ELR (cell line): ENCODE measurements at regions not wholly inside any gene's neighbourhood (a gene's known extent, or its start where the extent isn't known, plus 50 kb on each side); places are given as distances from the start of the nearest gene placed in this dataset.

ENCODE experiments used
- DNase-seq: peaks from one replicate; pipeline ENCODE4 v3.0.0-alpha.2; 2015; ENCODE audit warnings: low read depth

DNA sequence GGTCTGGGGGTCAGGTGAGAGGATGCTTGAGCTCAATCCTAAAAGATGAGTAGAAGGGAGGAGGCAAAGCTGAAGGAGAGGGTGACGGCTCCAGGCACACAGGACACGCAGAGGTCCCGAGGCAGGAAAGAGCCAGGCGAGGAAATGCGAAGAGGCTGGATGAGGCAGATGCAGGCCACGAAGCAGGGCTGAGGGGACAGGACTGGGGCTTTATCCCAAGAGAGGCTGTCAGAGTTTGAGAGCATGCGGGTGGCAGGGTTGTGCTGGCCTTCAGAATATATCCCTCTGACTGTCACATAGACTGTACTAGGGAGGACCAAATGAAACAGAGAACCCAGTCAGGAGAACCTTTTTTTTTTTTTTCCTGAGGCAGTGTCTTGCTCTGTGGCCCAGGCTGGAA lies 100.2 kb downstream of the RMI2 start:
- DNase-seq = no peak

DNA sequence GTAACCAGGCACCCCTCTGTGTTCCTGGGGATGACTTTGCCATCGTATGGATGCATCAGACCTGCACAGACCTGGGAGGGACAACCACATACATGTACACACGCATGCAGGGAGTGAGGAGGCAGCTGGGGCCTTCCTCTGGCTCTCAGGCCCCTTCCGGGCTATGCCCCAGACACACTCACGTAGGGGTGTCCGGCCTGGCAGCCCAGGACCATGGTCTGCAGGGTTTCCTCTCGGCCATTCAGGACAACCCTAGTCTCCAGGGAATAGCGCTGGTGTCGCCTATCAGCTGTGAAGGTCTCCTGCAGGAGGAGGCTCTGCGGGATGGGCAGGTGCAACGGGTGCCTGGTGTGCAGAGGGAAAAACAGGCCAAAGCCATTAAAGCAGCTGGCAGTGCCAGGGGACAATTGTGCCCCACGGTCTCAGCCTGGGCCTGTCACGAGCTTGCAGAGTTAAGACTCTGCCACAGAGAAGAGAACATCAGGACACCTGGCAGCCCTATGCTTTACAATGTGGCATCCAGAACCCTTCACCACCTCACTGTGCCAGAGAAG lies 101.4 kb downstream of the RMI2 start:
- no peak for DNase-seq

DNA sequence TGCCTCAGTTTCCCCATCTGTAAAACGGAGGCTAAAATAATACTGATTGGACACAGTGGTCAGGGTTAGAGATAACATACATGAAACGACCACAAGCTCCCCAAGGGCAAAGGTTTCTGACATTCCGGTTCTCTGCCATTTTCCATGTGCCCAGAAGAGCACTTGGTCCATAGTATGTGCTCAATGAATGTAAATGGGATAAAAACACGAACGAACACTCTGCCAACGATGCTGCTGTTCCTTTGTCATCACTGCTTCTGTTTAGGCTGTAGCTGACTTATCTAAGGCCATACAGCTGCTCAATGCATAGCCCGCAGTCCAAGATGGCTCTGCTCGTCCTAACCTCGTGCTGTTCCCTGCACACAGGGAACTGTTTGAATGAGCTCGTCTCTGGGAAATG lies 102.0 kb downstream of the RMI2 start:
- DNase-seq = no peak

DNA sequence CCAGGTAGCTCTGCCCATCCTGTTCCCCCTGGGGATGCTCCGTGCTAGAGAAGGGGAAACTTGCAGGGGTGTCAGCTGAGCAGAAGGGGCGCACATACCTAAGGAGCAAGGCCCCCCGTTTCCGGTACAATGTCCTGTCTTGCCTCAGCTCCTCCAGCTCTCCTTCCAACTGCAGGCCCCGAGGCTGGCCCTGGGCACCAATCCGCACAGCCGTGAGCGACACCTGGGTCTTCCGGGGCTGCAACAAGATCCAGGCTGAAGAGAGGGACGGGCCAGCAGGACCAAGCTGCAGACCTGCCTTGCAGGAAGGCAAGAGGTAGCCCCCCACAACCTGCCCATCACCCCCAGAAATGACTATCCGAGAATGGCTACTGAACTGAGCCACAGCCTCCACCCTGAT lies 102.6 kb downstream of the RMI2 start:
- no peak for DNase-seq

DNA sequence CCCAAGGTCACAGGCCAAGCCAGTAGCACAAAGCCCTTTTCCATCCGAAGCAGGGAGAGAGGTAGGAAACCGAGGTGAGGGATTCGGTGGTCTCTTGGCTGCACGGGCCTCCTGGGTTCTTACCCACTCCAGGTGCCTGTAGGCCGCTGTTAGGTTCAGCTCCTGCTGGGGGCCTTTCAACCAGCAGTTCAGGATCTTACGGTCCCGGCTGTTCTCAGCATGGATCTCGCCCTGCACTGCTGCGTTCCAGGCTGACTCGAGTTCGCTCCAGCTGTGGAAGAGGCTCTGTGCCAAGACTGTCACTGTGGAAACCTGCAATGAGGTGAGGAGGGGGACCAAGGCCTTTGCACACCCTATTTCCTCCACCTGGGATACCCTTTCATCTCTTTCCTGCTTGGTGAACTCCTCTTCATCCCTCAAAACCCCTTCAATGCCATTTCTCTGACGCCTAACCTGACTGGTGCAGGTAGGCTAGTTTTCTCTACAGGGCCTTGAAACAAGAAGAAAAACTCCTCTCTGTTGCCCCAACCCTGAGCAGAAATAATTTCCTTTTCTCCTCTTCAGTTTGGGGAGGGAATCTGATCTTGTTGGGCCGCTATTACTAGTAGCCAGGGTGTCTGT lies 103.6 kb downstream of the RMI2 start:
- DNase-seq = no peak

DNA sequence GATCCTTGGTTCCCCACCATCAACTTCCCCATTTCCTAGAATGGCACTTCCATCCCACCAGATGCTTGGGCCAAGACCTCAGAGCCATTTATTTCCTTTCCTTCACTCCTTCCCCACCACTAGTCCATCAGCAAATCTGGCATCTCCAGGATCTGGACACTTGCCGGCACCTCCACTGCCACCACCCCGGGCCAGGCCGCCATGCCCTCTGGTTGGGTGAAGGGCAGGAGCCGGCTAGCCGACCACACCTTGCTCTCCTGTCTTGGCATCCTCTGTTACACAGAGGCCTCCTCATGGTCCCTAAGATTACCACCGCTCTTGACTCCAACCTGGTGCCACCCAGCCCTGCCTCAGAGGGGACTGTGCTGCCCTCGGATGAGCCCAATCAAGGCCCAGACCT lies 104.5 kb downstream of the RMI2 start:
- DNase-seq = no peak

DNA sequence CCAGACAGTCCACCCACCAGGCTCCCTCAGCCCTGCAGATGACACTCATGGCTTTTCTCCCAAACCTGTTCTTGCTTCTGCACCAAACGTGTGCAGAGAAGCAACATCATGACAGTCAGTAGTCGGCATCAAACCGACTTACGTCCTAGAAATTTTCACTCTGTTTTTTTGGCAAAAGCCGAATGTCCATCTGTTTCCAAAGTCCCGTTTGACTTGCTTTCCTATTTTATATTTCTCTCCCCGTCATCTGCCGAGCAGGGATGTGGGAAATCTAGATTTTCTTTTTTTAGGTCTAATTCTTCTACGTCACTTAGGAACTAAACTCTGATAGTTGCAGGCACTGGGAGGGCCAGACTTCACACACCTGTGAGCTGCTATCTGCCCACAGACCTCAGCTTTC lies 104.9 kb downstream of the RMI2 start:
- no peak for DNase-seq

DNA sequence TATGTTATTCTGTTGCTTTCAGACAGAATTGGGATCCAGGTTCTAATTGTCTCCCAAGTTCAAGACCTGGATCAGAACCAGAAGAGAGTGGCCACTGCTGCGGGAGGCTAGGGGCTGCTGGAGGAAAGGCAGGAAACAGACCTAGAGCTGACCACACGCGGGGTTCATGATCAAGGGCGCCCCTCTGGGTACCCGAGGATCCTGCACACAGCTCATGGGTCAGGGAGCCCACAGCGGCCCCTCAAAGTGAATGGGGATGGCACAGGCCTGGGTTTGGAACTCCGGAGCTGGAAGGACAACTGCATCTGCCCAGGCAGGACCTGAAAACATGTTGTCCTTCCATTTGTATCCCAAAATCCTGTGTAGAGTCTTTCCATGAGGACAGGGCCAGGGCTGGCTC lies 107.0 kb downstream of the RMI2 start:
- no peak for DNase-seq

DNA sequence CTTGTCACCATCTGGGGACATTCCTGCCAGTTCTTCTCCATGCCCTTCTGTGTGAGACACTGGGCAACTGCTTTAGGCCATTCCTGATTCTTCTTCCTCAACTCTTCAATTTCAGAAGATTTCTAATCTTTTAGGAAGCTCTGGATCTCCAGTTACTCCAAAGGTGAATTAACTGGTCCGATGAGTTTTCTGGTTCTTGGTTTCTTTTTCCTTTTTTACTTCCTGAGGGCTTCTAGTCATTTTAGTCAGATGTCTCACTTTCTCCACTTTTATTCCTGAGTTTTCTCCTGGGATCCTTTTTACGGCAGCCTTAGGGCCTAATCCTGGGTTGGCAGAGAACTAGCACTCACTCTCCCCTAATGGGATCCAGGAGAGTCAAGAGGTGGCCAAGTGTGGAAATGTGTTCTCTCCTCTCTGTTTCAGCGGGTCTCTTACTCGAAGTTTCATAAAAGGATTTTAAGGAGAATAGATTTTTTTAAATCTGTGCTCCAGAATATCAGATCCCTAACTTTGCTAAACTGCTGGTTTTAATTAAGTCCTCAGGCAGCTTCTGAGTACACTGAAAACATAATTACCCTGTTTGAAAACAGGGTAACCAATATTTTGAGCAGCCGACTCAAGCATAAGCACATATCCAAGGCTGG lies 107.6 kb downstream of the RMI2 start:
- no peak for DNase-seq

DNA sequence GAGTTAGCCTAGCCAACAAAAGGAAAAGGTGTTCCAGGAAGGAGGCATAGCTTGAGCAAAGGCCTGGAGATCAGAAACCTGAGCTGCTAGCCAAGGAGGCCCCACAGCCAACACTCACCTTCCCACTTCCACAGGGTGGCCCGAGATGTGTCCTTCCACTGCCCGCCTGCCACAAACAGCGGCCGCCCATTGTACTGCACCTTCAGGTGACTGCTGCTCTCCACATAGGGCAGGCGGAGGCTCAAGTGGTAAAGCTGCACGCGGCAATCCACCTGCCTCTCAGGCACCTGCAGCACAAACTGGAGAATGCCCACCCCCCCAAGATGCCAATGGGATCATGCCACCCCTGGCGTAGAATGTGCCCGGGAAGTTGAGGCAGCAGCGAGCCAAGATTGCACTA lies 111.5 kb downstream of the RMI2 start:
- no peak for DNase-seq

DNA sequence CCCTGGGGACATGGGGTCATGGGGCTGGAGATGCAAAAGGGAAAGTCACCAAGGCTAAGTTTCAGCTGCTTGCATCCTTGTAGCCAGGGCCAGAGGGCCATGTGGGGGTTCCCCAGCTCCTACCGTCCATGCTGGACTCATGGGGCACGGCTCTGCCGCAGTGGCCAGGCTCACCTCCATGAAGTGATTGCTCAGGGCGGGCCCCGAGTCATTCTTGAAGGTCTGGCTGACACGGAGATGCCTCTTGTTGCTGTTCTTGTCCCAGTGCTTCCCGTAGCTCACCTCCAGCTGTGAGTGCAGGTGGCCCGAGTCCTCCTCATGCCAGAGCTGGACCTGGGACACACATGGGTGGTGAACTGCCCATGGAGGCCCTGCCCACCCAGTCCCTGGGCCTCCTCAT lies 114.5 kb downstream of the RMI2 start:
- DNase-seq = no peak

DNA sequence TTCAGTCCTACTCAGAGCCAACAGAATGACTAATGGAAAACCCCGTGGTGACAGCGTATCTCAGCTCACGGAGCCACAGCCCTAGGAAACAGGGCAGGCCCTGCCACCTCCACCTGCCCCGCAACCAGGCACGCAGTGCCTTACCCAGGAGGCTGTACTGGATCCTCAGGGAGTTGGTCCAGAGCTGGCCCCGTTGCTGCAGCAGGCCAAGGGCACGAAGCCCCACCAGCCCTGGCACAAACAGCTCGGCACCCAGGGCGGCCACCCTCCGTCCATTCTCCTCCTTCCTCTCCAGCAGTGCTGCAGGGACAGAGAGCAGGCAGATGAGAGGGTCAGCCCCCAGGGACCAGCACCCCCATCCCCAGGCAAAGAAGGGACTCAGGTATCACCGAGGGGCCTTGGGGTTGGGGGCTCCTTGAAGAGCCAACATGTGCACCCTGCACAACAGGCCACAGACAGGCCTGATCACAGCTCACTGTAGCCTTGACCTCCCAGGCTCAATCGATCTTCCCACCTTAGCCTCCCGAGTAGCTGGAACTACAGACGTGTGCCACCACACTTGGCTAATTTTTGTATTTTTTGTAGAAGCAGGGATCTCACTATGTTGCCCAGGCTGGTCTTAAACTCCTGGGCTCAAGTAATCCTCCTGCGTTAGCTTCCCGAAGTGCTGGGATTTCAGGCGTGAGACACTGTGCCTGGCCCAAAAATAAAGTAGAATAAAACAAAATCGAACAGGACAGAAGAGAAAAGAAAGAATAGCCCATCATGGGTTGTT lies 115.7 kb downstream of the RMI2 start:
- no peak for DNase-seq

DNA sequence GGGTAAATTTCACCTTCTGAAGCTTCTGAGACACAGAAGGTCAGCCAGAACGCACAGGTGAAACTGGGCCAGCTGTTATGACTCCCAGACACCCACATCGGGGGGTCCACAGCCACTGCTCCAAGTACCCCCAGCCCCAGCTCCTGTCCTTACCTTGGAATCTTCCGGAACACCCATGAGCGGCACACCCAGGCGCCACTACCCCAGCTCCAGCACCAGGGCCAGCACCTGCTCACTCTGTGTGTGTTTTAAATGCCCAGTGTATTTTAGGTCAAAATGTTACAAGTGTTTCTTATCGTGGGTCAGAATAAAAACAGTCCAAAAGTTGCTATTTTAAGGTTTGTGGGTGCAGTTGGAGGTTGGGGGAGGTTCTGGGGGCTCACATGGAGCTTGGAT lies 116.3 kb downstream of the RMI2 start:
- no peak for DNase-seq

DNA sequence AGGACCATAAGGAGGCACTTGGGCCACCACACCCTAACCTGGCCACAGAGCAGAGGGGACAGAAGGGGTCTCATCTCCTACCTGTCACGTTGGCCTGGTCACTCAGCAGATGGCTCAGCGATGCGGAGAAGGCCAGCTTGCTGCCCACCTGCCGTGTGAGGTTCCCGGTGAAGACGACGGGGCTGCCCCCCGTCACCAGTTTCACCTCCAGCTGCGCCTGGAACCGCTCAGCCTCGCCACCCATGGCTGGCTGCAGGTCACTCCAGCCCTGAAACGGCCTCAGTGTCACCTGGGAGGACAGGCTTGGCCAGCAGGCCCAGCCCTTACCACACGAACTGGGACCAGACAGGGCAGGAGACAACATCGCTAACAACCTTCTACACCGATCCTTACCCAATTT lies 116.8 kb downstream of the RMI2 start:
- no peak for DNase-seq

DNA sequence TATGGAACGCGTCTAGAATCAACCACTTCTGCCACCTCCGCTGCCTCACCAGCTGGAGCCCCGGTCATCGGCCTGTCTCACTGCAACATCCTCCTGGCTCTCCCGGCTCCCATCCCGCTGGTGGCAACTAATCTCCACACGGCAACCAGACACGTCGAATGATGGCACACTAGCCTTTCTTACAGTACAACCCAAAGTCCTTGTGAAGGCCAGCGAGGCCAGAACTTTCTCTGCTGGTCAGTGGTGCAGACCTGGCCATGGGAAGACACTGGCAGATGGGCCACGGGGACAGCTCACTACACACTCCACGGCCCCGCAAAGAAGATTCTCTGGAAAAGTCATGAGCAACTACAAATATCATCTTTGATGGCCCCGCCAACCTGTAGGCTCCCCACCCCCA lies 117.6 kb downstream of the RMI2 start:
- DNase-seq = no peak

DNA sequence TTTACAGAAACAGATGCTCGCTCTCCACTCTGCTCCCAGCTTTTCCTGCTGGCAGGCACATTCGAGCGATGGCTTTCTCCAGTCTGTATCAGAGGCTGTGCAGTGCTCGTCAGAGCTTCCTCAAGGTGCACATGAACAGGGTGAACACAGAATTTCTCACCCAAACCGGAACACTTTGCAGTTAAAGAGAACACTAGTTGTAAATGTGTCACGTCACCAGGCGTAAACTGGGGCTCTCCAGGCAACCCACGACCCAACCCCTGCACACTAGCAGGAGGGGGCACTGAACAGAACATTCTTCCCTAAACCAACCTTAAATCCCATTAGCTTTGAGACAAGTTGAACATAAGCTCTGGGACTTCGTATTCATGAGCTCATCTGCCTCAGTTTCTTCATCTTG lies 119.0 kb downstream of the RMI2 start:
- DNase-seq = no peak

DNA sequence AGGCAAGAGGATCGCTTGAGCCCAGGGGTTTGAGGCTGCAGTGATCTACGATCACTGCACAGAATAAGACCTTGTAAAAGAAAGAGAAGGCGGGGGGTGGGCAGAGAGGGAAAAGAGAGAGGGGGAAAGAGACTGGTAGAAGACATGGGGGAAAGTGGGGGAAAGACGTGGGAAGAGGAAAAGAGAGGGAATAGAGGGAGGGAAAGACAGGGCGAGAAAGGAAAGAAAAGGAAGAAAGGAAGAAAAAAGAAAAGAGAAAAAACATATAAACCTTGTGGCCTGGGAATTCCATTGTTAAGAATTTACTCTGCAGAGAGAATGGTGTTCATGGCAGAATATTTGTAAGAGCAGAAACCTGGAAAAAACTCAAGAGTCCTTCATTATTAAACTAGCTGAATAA lies 120.4 kb downstream of the RMI2 start:
- no peak for DNase-seq

DNA sequence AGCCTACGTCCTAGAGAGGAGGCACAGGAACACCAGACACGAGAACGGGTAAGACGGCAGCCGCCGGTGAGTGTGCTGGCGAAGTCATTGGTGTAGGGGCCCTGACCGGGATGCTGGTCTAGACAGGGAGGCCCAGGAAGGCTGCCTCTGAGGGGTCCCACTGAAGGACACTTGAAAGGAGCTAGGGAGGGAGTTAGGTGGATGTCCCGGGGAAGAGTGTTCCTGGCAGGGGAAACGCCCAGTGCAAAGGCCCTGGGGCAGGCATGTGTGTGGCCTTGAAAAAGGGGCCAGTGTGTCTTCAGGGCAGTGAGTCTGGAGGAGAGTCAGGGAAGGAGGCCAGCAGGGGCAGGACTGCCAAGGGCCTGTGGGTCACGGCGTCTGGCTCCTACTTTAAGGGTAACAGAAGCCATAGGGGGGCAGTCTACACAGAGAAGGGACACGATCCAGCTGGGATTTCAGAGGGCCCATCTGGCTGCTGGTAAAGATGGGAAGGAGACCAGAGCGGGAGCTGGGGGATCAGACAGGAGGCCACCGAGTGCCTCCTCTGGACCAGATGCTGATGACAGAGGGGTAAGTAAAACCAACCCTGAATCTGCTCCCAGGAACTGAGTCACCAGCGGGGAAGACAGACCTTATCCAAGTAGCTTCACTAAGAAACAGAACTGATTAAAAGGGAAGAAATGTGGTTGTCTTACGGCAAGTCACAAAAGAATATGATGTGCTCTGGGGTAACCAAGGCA lies 115.9 kb downstream of the LITAF start:
- DNase-seq = peak; percentile 50

DNA sequence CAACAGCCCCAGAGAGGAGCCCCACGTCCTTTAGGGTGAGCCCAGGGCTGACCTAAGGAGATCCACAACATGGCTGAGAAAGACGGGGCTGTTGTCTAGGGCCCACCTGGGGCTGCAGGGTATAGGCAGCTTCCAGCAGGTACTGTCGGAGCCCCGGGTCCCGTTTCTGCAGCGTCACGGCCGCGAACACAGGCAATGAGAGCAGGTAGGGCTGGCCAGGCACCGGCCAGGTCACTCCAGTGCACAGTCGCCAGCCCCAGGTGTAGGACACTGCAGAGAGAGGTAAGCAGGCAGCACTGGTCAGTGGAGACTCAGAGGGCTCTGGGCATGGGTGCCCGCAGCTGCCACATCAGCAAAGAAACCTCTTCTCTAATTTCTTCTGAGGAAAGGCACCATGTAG lies 115.2 kb downstream of the LITAF start:
- no peak for DNase-seq

DNA sequence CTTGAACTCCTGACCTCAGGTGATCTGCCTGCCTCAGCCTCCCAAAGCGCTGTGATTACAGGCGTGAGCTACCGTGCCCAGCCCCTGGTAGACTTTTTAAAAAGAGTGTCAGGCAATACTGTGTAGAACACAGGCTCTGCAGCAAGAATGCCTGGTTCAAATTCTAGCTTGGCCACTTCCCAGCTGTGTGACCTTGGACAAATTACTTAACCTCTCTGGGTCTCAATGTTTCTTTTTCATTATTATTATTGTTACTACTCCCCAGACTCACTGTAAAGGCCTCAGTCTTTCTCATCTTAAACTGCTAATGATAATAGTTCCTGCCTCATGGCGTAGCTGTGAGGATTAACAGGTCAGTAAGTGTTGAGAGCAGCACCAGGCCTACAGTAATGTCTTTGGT lies 114.3 kb downstream of the LITAF start:
- DNase-seq = no peak

DNA sequence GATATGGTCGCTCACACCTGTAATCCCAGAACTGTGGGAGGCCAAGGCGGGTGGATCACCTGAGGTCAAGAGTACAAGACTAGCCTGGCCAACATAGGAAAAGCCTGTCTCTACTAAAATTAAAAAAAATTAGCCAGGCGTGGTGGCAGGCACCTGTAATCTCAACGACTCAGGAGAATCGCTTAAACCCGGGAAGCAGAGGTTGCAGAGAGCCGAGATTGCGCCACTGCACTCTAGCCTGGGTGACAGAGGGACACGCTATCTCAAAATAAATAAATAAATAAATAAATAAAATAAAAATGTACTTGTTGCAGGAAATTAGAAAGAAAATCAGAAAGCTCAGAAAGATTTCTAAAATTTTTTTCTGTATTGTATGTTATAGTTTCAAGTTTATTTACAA lies 113.9 kb downstream of the LITAF start:
- DNase-seq = no peak

DNA sequence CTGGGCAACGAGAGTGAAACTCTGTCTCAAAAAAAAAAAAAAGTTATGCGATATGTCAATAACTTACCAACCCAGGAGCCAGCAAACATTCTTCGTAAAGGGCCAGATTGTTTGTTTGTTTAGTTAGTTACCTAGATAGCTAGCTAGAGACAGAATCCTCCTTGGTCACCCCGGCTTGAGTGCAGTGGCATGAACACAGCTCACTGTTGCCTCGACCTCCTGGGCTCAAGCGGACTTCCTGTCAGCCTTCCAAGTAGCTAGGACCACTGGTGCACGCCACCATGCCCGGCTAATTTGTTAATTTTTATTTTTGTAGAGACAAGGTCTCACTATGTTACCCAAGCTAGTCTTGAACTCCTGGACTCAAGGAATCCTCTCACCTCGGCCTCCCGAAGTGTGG lies 113.0 kb downstream of the LITAF start:
- DNase-seq = no peak
